GM11168 (cell line): ENCODE measurements at regions not wholly inside any gene's neighbourhood (a gene's known extent, or its start where the extent isn't known, plus 50 kb on each side); places are given as distances from the start of the nearest gene placed in this dataset.

Experiments
- in situ Hi-C: fragments of 300-500 bp; cut with MboI; formaldehyde crosslinking; loops from one replicate; pipeline ENCODE4 v1.12.0; 2022; ENCODE audit warnings: low sequenced_read_pairs; ENCODE audit not compliant: unreplicated experiment

- in situ Hi-C loops = no loop called here
These were observed 77.7 kb upstream of the DCAF8L1 start for GRCh38 chrX:28058901-28059300.

- in situ Hi-C loops = no loop called here
These were observed 61.7 kb upstream of the DCAF8L1 start for GRCh38 chrX:28042826-28043564.

GRCh38 chrX:28042260-28042659, 61.0 kb upstream of the DCAF8L1 start:
- in situ Hi-C loops = no loop called here

- in situ Hi-C loops = no loop called here
These were observed 58.0 kb upstream of the DCAF8L1 start for GRCh38 chrX:28039258-28039657.
